ENCODE measurements at regions not wholly inside any gene's neighbourhood (a gene's known extent, or its start where the extent isn't known, plus 50 kb on each side); places are given as distances from the start of the nearest gene placed in this dataset.

DNA sequence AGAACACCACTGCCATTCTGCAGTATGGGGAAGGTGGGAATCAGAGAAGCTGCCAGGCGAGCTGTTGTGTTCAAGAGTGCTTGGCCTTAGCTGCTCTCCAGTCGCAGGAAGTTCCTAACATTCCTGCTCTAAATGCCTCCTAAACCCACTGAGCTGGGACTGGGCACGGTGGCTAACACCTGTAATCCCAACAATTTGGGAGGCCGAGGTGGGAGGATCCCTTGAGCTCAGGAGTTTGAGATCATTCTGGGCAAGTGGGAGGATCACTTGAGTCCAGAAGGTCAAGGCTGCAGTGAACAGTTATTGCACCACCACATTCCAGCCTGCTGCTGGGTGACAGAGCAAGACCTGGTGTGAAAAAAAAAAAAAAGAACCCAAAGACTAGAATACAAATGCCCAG is 690.3 kb upstream of the FAM241A start:
- Histone ChIP-seq H3K4me3 (ENCODE audit: low read length) (no peak overlapping the region), H3K4me2 (ENCODE audit: low read length) (no peak overlapping the region), H3K27me3 (ENCODE audit: insufficient read depth, low read depth, low read length) (no peaks in the 10 kb centered on the region), H3K27ac (ENCODE audit: low read length) (no peak overlapping the region), H4K20me1 (ENCODE audit: insufficient read depth) (no peaks in the 10 kb centered on the region), H3K79me2 (replicated peaks; ENCODE audit: insufficient read depth, low read length) (no peaks in the 10 kb centered on the region), H3K9ac (ENCODE audit: low read length) (no peak overlapping the region), H3K9me3 (ENCODE audit: low read length) (no peaks in the 10 kb centered on the region), H2AFZ (ENCODE audit: low read depth, low read length) (no peak overlapping the region), H3K36me3 (ENCODE audit: insufficient read depth, low read length) (no peaks in the 10 kb centered on the region), H3F3A (ENCODE audit: insufficient read depth, low read length, poor library complexity, severe bottlenecking) (no peaks in the 10 kb centered on the region), H3K9me2 (ENCODE audit: insufficient read depth, low read length) (no peaks in the 10 kb centered on the region)
- TF ChIP-seq EP300 (conservative IDR thresholded peaks at IDR 0.05; ENCODE audit: poor library complexity, severe bottlenecking) (no peak), MXI1 (conservative IDR thresholded peaks at IDR 0.05; ENCODE audit: poor library complexity, severe bottlenecking) (no peak), SMC3 (conservative IDR thresholded peaks at IDR 0.05; ENCODE audit: poor library complexity) (no peak), RAD21 (conservative IDR thresholded peaks at IDR 0.05) (no peak), POLR2AphosphoS5 (IDR thresholded peaks at IDR 0.05) (no peak), TAF1 (IDR thresholded peaks at IDR 0.05; ENCODE audit: low read depth) (no peak), EZH2 (IDR thresholded peaks at IDR 0.05; ENCODE audit: borderline replicate concordance, insufficient read depth, low read length, poor library complexity, severe bottlenecking) (no peak)
- TF ChIP-seq, protein P1, sequence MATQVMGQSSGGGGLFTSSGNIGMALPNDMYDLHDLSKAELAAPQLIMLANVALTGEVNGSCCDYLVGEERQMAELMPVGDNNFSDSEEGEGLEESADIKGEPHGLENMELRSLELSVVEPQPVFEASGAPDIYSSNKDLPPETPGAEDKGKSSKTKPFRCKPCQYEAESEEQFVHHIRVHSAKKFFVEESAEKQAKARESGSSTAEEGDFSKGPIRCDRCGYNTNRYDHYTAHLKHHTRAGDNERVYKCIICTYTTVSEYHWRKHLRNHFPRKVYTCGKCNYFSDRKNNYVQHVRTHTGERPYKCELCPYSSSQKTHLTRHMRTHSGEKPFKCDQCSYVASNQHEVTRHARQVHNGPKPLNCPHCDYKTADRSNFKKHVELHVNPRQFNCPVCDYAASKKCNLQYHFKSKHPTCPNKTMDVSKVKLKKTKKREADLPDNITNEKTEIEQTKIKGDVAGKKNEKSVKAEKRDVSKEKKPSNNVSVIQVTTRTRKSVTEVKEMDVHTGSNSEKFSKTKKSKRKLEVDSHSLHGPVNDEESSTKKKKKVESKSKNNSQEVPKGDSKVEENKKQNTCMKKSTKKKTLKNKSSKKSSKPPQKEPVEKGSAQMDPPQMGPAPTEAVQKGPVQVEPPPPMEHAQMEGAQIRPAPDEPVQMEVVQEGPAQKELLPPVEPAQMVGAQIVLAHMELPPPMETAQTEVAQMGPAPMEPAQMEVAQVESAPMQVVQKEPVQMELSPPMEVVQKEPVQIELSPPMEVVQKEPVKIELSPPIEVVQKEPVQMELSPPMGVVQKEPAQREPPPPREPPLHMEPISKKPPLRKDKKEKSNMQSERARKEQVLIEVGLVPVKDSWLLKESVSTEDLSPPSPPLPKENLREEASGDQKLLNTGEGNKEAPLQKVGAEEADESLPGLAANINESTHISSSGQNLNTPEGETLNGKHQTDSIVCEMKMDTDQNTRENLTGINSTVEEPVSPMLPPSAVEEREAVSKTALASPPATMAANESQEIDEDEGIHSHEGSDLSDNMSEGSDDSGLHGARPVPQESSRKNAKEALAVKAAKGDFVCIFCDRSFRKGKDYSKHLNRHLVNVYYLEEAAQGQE (IDR thresholded peaks at IDR 0.05; ENCODE audit: borderline replicate concordance): no peak
- TF ChIP-seq, protein P2, sequence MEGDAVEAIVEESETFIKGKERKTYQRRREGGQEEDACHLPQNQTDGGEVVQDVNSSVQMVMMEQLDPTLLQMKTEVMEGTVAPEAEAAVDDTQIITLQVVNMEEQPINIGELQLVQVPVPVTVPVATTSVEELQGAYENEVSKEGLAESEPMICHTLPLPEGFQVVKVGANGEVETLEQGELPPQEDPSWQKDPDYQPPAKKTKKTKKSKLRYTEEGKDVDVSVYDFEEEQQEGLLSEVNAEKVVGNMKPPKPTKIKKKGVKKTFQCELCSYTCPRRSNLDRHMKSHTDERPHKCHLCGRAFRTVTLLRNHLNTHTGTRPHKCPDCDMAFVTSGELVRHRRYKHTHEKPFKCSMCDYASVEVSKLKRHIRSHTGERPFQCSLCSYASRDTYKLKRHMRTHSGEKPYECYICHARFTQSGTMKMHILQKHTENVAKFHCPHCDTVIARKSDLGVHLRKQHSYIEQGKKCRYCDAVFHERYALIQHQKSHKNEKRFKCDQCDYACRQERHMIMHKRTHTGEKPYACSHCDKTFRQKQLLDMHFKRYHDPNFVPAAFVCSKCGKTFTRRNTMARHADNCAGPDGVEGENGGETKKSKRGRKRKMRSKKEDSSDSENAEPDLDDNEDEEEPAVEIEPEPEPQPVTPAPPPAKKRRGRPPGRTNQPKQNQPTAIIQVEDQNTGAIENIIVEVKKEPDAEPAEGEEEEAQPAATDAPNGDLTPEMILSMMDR (IDR thresholded peaks at IDR 0.05; ENCODE audit: poor library complexity, severe bottlenecking): no peak

DNA sequence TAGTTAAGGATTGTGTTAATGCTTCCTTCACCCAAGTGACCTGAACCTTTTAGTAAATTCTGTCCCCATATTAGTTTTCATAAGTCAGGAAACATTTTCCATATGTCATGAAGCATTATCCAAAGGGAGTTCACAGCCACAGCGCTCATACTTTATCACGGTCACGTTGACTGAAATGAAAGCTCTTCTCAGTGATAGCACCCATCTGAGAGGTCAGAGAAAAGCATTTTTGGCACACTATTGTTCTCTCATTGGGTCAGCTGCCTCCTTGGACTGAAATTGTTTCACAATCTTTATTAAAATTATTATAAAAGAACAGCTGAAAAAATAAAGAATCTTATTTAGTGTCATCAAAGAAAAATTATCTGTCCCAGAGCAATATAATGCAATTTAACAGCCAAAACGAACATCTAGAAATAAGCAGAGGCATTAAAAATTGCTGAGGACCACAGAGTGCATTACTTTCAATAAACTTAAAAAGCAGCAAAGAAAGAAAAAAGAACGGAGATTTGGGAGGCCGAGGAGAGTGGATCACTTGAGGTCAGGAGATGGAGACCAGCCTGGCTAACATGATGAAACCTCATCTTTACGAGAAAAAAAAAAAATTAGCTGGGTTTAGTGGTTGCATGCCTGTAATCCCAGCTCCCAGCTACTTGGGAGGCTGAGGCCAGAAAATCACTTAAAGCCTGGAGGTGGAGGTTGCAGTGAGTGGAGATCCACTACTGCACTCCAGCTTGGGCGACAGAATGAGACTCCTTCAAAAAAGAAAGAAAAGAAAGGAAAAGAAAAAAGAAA is 680.8 kb upstream of the FAM241A start:
- H3K9me3 ChIP-seq (ENCODE audit: low read length): peaks cover 4% of the 10 kb centered on the region
- no peaks in the 10 kb centered on the region for H3F3A ChIP-seq (ENCODE audit: insufficient read depth, low read length, poor library complexity, severe bottlenecking)
- no peaks in the 10 kb centered on the region for H3K27me3 ChIP-seq (ENCODE audit: insufficient read depth, low read depth, low read length)
- H3K79me2 ChIP-seq (replicated peaks; ENCODE audit: insufficient read depth, low read length): no peaks in the 10 kb centered on the region
- no peak overlapping the region for H3K27ac ChIP-seq (ENCODE audit: low read length)
- no peaks in the 10 kb centered on the region for H4K20me1 ChIP-seq (ENCODE audit: insufficient read depth)
- TF ChIP-seq EP300 (conservative IDR thresholded peaks at IDR 0.05; ENCODE audit: poor library complexity, severe bottlenecking): no peak
- TF ChIP-seq, protein P1 (IDR thresholded peaks at IDR 0.05; ENCODE audit: borderline replicate concordance): no peak
- no peak for TF ChIP-seq EZH2 (IDR thresholded peaks at IDR 0.05; ENCODE audit: borderline replicate concordance, insufficient read depth, low read length, poor library complexity, severe bottlenecking)
- no peak for TF ChIP-seq MXI1 (conservative IDR thresholded peaks at IDR 0.05; ENCODE audit: poor library complexity, severe bottlenecking)
- no peak for TF ChIP-seq SMC3 (conservative IDR thresholded peaks at IDR 0.05; ENCODE audit: poor library complexity)
- TF ChIP-seq, protein P2 (IDR thresholded peaks at IDR 0.05; ENCODE audit: poor library complexity, severe bottlenecking): no peak
- no peak for TF ChIP-seq TAF1 (IDR thresholded peaks at IDR 0.05; ENCODE audit: low read depth)
- TF ChIP-seq RAD21 (conservative IDR thresholded peaks at IDR 0.05): no peak
- TF ChIP-seq POLR2AphosphoS5 (IDR thresholded peaks at IDR 0.05): no peak
- no peak overlapping the region for H3K9ac ChIP-seq (ENCODE audit: low read length)
- no peak overlapping the region for H3K4me3 ChIP-seq (ENCODE audit: low read length)
- H3K4me2 ChIP-seq (ENCODE audit: low read length): no peak overlapping the region
- no peak overlapping the region for H2AFZ ChIP-seq (ENCODE audit: low read depth, low read length)
- no peaks in the 10 kb centered on the region for H3K9me2 ChIP-seq (ENCODE audit: insufficient read depth, low read length)
- H3K36me3 ChIP-seq (ENCODE audit: insufficient read depth, low read length): no peaks in the 10 kb centered on the region
